Spleen (tissue), 11 donors: ENCODE measurements at regions not wholly inside any gene's neighbourhood (a gene's known extent, or its start where the extent isn't known, plus 50 kb on each side); places are given as distances from the start of the nearest gene placed in this dataset.

ENCODE experiments used
- DNase-seq: peaks from one replicate; pipeline ENCODE4 v3.0.0-alpha.2; 2020
- H3K27ac ChIP-seq, 8 donors: fragments of 200-600 bp; sonication (generic) in 7 of 8; 1 replicate in 4 of 8; 2 replicates in 4 of 8; pipeline versions ENCODE4 v1.5.0 to v1.8.0; 2016 to 2021; ENCODE audit warnings: inconsistent platforms in 4 of 8, mild to moderate bottlenecking in 4 of 8, moderate library complexity in 1 of 8
- H3K27me3 ChIP-seq, 7 donors: fragments of 200-600 bp; sonication (generic) in 6 of 7; replicated peaks in 1 of 7; 1 replicate in 4 of 7; 2 replicates in 3 of 7; pipeline versions ENCODE4 v1.5.0 to v1.8.0; 2016 to 2021; ENCODE audit warnings: inconsistent platforms in 3 of 7, mild to moderate bottlenecking in 1 of 7
- H3K36me3 ChIP-seq, 6 donors: fragments of 200-600 bp; sonication (generic) in 5 of 6; 1 replicate in 4 of 6; 2 replicates in 2 of 6; pipeline versions ENCODE4 v1.5.0 to v1.8.0; 2016 to 2021; ENCODE audit warnings: inconsistent platforms in 2 of 6
- H3K4me1 ChIP-seq, 6 donors: fragments of 200-600 bp; sonication (generic) in 5 of 6; 1 replicate in 3 of 6; 2 replicates in 3 of 6; pipeline versions ENCODE4 v1.5.0 to v1.8.0; 2016 to 2021; ENCODE audit warnings: inconsistent platforms in 3 of 6
- H3K4me3 ChIP-seq, 8 donors: fragments of 200-600 bp; sonication (generic) in 7 of 8; 1 replicate in 4 of 8; 2 replicates in 4 of 8; pipeline versions ENCODE4 v1.5.0 to v1.8.0; 2016 to 2021; ENCODE audit warnings: inconsistent platforms in 4 of 8, mild to moderate bottlenecking in 4 of 8, moderate library complexity in 2 of 8
- H3K9me3 ChIP-seq, 8 donors: fragments of 200-600 bp; sonication (generic) in 7 of 8; 1 replicate in 4 of 8; 2 replicates in 4 of 8; pipeline versions ENCODE4 v1.5.0 to v1.8.0; 2016 to 2021; ENCODE audit warnings: inconsistent platforms in 4 of 8
- CTCF ChIP-seq, 11 experiments: fragments of 200-600 bp in 7 of 11; fragments of 450-650 bp in 4 of 11; sonication (generic) in 4 of 11; IDR thresholded peaks in 8 of 11; conservative IDR thresholded peaks in 3 of 11; 1 replicate in 7 of 11; 2 replicates in 4 of 11; pipeline versions ENCODE4 v1.4.0 to v1.8.0; 2016 to 2021; ENCODE audit warnings: antibody characterized with exemption in 11 of 11, inconsistent platforms in 4 of 11, mild to moderate bottlenecking in 1 of 11
- POLR2A ChIP-seq, 3 donors: fragments of 450-650 bp; IDR thresholded peaks; one replicate each; pipeline ENCODE4 v1.5.1; 2017; ENCODE audit warnings: antibody characterized with exemption in 3 of 3, mild to moderate bottlenecking in 1 of 3
- POLR2AphosphoS5 ChIP-seq, 3 donors: sonication (generic); formaldehyde crosslinking; IDR thresholded peaks; one replicate each; pipeline ENCODE4 v1.5.1; 2017; ENCODE audit warnings: antibody characterized with exemption in 3 of 3
- WGBS, 5 donors: extraction: QIAGEN DNeasy Blood & Tissue Kit in 3 of 5; methylation state at CpG; one replicate each; pipeline versions ENCODE4 v1.1.5 to v1.1.7; 2013 to 2018; 5-methylcytosine and 5-hydroxymethylcytosine counted together
- intact Hi-C: fragments of 100-400 bp; cut with DNase I; formaldehyde crosslinking; loops from one replicate; pipeline ENCODE4 v1.15.0; 2023; ENCODE audit warnings: low total_unique reads
- donor health status: healthy with polysubstance abuse.
- donor health status: DM: no; HTN: no; CAD: no; lungs with moderate emphysema.
- donor health status: DM: no; HTN: no; CAD: no.
- donor health status: Bipolar disorder and iron deficiency.
- donor health status: healthy.
- donor health status: DM: no; HTN: no; CAD: no.
- donor health status: DM: yes; HTN: yes; CAD: no.

GRCh38 chr11:43197379-43197778 lies 114.4 kb upstream of the API5 start:
- H3K36me3 ChIP-seq: no peaks in the 10 kb centered on the region
- no peak overlapping the region for H3K4me3 ChIP-seq
- no peak for TF ChIP-seq CTCF (IDR thresholded peaks at IDR 0.05 in 8 of 11, conservative IDR thresholded peaks at IDR 0.05 in 3 of 11)
- no peak for TF ChIP-seq POLR2A (IDR thresholded peaks at IDR 0.05)
- TF ChIP-seq POLR2AphosphoS5 (IDR thresholded peaks at IDR 0.05): no peak
- no peak overlapping the region for H3K27ac ChIP-seq
- H3K9me3 ChIP-seq: peaks cover 0 to 6% (median 0%) of the 10 kb centered on the region in 8 donors
- H3K4me1 ChIP-seq: no peaks in the 10 kb centered on the region
- WGBS, 5 donors: 30 to 45% (median 43%) methylated on average over 1 of the region's 1 CpG
- DNase-seq: no peak
- no peaks in the 10 kb centered on the region for H3K27me3 ChIP-seq
- intact Hi-C loops: no loop called here

- intact Hi-C loops: no loop called here
- no peak overlapping the region for H3K27ac ChIP-seq
- no peaks in the 10 kb centered on the region for H3K27me3 ChIP-seq
- peaks cover 0 to 8% (median 0%) of the 10 kb centered on the region in 8 donors for H3K9me3 ChIP-seq
- no peak for DNase-seq
- no peak overlapping the region for H3K4me3 ChIP-seq
- TF ChIP-seq POLR2AphosphoS5 (IDR thresholded peaks at IDR 0.05): no peak
- no peak for TF ChIP-seq POLR2A (IDR thresholded peaks at IDR 0.05)
- no peak for TF ChIP-seq CTCF (IDR thresholded peaks at IDR 0.05 in 8 of 11, conservative IDR thresholded peaks at IDR 0.05 in 3 of 11)
- no peaks in the 10 kb centered on the region for H3K4me1 ChIP-seq
- WGBS, 5 donors: 44 to 75% (median 62%) methylated on average over 1 of the region's 1 CpG
- no peaks in the 10 kb centered on the region for H3K36me3 ChIP-seq
These were observed 111.8 kb upstream of the API5 start for GRCh38 chr11:43200031-43200430.

- no peak for DNase-seq
- intact Hi-C loops: no loop called here
- no peak overlapping the region for H3K27ac ChIP-seq
- no peak overlapping the region for H3K4me3 ChIP-seq
- H3K27me3 ChIP-seq: no peaks in the 10 kb centered on the region
- no peaks in the 10 kb centered on the region for H3K36me3 ChIP-seq
- no peaks in the 10 kb centered on the region for H3K4me1 ChIP-seq
- H3K9me3 ChIP-seq: peaks cover 0 to 44% (median 23%) of the 10 kb centered on the region in 8 donors
- 70 to 87% (median 76%) methylated on average over 9 to 10 of the region's 10 CpGs for WGBS, 5 donors
- TF ChIP-seq POLR2AphosphoS5 (IDR thresholded peaks at IDR 0.05): no peak
These were observed 99.5 kb upstream of the API5 start for GRCh38 chr11:43212279-43212678.

- DNase-seq: no peak
- WGBS, 5 donors: 21 to 68% (median 35%) methylated on average over 1 of the region's 1 CpG
These were observed 97.3 kb upstream of the API5 start for GRCh38 chr11:43214471-43214870.

More at GRCh38 chr11:43214471-43214870, 97.3 kb upstream of the API5 start:
- Histone ChIP-seq H3K36me3 (no peaks in the 10 kb centered on the region), H3K4me1 (no peaks in the 10 kb centered on the region), H3K27ac (no peak overlapping the region), H3K4me3 (no peak overlapping the region), H3K27me3 (no peaks in the 10 kb centered on the region), H3K9me3 (peaks cover 0 to 32% (median 17%) of the 10 kb centered on the region in 8 donors)
- intact Hi-C loops: no loop called here
- no peak for TF ChIP-seq CTCF (IDR thresholded peaks at IDR 0.05 in 8 of 11, conservative IDR thresholded peaks at IDR 0.05 in 3 of 11)
- TF ChIP-seq POLR2AphosphoS5 (IDR thresholded peaks at IDR 0.05): no peak
- TF ChIP-seq POLR2A (IDR thresholded peaks at IDR 0.05): no peak
